ENCODE measurements at regions not wholly inside any gene's neighbourhood (a gene's known extent, or its start where the extent isn't known, plus 50 kb on each side); places are given as distances from the start of the nearest gene placed in this dataset.
"Not testable (repeated sequence)": the region's sequence is repeated elsewhere in the genome, so short reads cannot be mapped to it uniquely, and the experiment has no call there.

- Mint-ChIP-seq H3K27ac (ENCODE audit: low read depth, unreplicated experiment) (no peak overlapping the region), H3K27me3 (ENCODE audit: insufficient read depth, unreplicated experiment) (no peaks in the 10 kb centered on the region), H3K4me1 (ENCODE audit: insufficient read depth, unreplicated experiment) (no peaks in the 10 kb centered on the region), H3K4me3 (ENCODE audit: unreplicated experiment) (no peak overlapping the region), H3K9me3 (ENCODE audit: unreplicated experiment) (peaks cover 7% of the 10 kb centered on the region), H3K36me3 (ENCODE audit: insufficient read depth, unreplicated experiment) (no peaks in the 10 kb centered on the region)
- intact Hi-C loops (cut with micrococcal nuclease), result no loop called here
- DNase-seq (ENCODE audit: unreplicated experiment), result no peak
- no peak for TF ChIP-seq CTCF (IDR thresholded peaks at IDR 0.05; ENCODE audit: unreplicated experiment)
- ChIA-PET CTCF (interaction anchor here (0.6 to 4.1 kb wide), 7 partner anchors 9 to 738 kb away, joined by 3 to 41 read pairs (median 4); partner anchors contain the start of gene TGFB2), POLR2A (no interaction called here)
- BruUV-seq (replicated peaks), result no TSS peak
Measured at GRCh38 chr1:219076326-219076937, 97.2 kb upstream of the LYPLAL1 start.

- H3K27me3 Mint-ChIP-seq (ENCODE audit: insufficient read depth, unreplicated experiment); BruUV-seq (replicated peaks); intact Hi-C loops (cut with micrococcal nuclease); H3K4me3 Mint-ChIP-seq (ENCODE audit: unreplicated experiment); H3K27ac Mint-ChIP-seq (ENCODE audit: low read depth, unreplicated experiment); H3K4me1 Mint-ChIP-seq (ENCODE audit: insufficient read depth, unreplicated experiment); H3K9me3 Mint-ChIP-seq (ENCODE audit: unreplicated experiment); H3K36me3 Mint-ChIP-seq (ENCODE audit: insufficient read depth, unreplicated experiment); DNase-seq (ENCODE audit: unreplicated experiment): not testable (repeated sequence)
- ChIA-PET CTCF (interaction anchor here (0.8 to 4.1 kb wide), 7 partner anchors 9 to 736 kb away, joined by 3 to 41 read pairs (median 4); no protein-coding TSS in a partner anchor), POLR2A (interaction anchor here (0.7 to 1.6 kb wide), 2 partner anchors 432 to 732 kb away, joined by 3 read pairs; partner anchors contain the start of gene TGFB2)
Measured at GRCh38 chr1:219077767-219078166, 95.9 kb upstream of the LYPLAL1 start.

- no peak overlapping the region for H3K4me3 Mint-ChIP-seq (ENCODE audit: unreplicated experiment)
- POLR2A ChIA-PET, result interaction anchor here (1.1 kb wide), 1 partner anchor 91 kb away, joined by 3 read pairs; the partner anchor contains the start of gene LYPLAL1
- BruUV-seq (replicated peaks), result no TSS peak
- H3K36me3 Mint-ChIP-seq (ENCODE audit: insufficient read depth, unreplicated experiment), result no peaks in the 10 kb centered on the region
- intact Hi-C loops (cut with micrococcal nuclease), result no loop called here
- H3K27ac Mint-ChIP-seq (ENCODE audit: low read depth, unreplicated experiment), result no peak overlapping the region
- no peak for DNase-seq (ENCODE audit: unreplicated experiment)
- no peaks in the 10 kb centered on the region for H3K27me3 Mint-ChIP-seq (ENCODE audit: insufficient read depth, unreplicated experiment)
- no peaks in the 10 kb centered on the region for H3K9me3 Mint-ChIP-seq (ENCODE audit: unreplicated experiment)
- no peak for TF ChIP-seq CTCF (IDR thresholded peaks at IDR 0.05; ENCODE audit: unreplicated experiment)
- CTCF ChIA-PET, result interaction anchor here (0.6 to 2.2 kb wide), 4 partner anchors 15 to 744 kb away, joined by 3 to 14 read pairs (median 5); no protein-coding TSS in a partner anchor
- H3K4me1 Mint-ChIP-seq (ENCODE audit: insufficient read depth, unreplicated experiment), result peaks cover 5% of the 10 kb centered on the region
Measured at GRCh38 chr1:219081943-219082925, 91.4 kb upstream of the LYPLAL1 start.

GRCh38 chr1:219083631-219084030 lies 90.0 kb upstream of the LYPLAL1 start:
- Mint-ChIP-seq H3K27me3 (ENCODE audit: insufficient read depth, unreplicated experiment) (no peaks in the 10 kb centered on the region), H3K36me3 (ENCODE audit: insufficient read depth, unreplicated experiment) (no peaks in the 10 kb centered on the region), H3K9me3 (ENCODE audit: unreplicated experiment) (no peaks in the 10 kb centered on the region), H3K4me1 (ENCODE audit: insufficient read depth, unreplicated experiment) (peaks cover 10% of the 10 kb centered on the region), H3K27ac (ENCODE audit: low read depth, unreplicated experiment) (no peak overlapping the region), H3K4me3 (ENCODE audit: unreplicated experiment) (no peak overlapping the region)
- ChIA-PET POLR2A (interaction anchor here (0.6 to 0.7 kb wide), 2 partner anchors 19 to 172 kb away, joined by 3 read pairs; no protein-coding TSS in a partner anchor), CTCF (interaction anchor here (0.7 to 1.4 kb wide), 2 partner anchors 586 to 745 kb away, joined by 3 read pairs; no protein-coding TSS in a partner anchor)
- TF ChIP-seq CTCF (IDR thresholded peaks at IDR 0.05; ENCODE audit: unreplicated experiment), result no peak
- no TSS peak for BruUV-seq (replicated peaks)
- intact Hi-C loops (cut with micrococcal nuclease), result no loop called here
- DNase-seq (ENCODE audit: unreplicated experiment), result no peak
